Omental fat pad (tissue), 3 donors: ENCODE measurements at regions not wholly inside any gene's neighbourhood (a gene's known extent, or its start where the extent isn't known, plus 50 kb on each side); places are given as distances from the start of the nearest gene placed in this dataset.

Experiments used
- ATAC-seq: fragments of 150-250 bp; one replicate; pipeline ENCODE4 v1.9.1; 2016; ENCODE audit warnings: mild to moderate bottlenecking, moderate library complexity; ENCODE audit not compliant: low FRiP score
- DNase-seq: peaks from one replicate; pipeline ENCODE4 v3.0.0-alpha.2; 2019; ENCODE audit warnings: low spot score
- CTCF ChIP-seq, 3 donors: fragments of 450-650 bp; IDR thresholded peaks; one replicate each; pipeline ENCODE4 v1.5.1; 2016 to 2017; ENCODE audit warnings: antibody characterized with exemption in 3 of 3, mild to moderate bottlenecking in 3 of 3, moderate library complexity in 2 of 3

GRCh38 chr9:25913806-25914205 is 235.6 kb upstream of the TUSC1 start:
- ATAC-seq (no peak), DNase-seq (no peak)
- no peak for TF ChIP-seq CTCF (IDR thresholded peaks at IDR 0.05)

- DNase-seq (no peak), ATAC-seq (no peak)
- TF ChIP-seq CTCF (IDR thresholded peaks at IDR 0.05) = no peak
Observed at GRCh38 chr9:25904701-25905100, 226.5 kb upstream of the TUSC1 start.

DNA sequence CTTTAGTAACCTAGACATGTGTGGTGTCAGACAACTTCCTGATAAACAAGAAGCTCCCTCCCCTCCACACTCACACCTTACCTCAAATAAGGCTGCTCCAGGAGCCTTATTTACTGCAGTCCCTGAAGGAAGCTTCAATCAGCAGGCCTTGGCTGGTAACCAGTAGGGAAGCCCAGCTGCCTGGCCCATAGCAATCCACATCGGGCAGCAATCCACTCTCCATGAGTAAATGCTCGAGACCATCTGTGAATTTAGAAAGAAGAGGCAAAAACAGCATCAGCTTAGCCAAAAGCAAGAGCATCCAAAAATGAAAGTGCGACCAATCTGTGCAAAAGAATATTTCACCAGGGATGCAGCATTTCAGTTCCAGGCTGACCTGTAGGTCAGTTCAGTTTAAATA is 213.3 kb upstream of the TUSC1 start:
- DNase-seq (no peak), ATAC-seq (no peak)
- TF ChIP-seq CTCF (IDR thresholded peaks at IDR 0.05) = no peak

DNA sequence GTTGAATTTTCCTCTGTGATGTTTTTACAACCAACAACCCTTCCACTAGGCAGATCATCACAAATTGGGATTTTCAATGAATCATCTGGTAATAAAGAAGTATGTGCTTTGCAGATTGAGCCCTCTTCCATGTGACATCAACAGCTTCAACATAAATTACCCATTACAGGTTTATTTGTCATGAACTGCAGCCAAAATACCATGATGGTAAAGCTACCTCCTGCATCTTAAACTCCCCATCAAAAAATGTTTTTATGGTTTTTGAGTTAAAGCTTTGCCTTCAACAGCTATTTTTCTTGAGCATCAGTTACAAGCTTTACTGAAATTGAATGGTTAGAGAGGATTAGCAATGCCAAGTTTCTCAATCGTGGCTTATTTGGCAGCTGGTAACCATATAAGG is 211.4 kb upstream of the TUSC1 start:
- no peak for TF ChIP-seq CTCF (IDR thresholded peaks at IDR 0.05)
- ATAC-seq = no peak
- no peak for DNase-seq

GRCh38 chr9:25876248-25876647 is 198.0 kb upstream of the TUSC1 start:
- no peak for ATAC-seq

DNA sequence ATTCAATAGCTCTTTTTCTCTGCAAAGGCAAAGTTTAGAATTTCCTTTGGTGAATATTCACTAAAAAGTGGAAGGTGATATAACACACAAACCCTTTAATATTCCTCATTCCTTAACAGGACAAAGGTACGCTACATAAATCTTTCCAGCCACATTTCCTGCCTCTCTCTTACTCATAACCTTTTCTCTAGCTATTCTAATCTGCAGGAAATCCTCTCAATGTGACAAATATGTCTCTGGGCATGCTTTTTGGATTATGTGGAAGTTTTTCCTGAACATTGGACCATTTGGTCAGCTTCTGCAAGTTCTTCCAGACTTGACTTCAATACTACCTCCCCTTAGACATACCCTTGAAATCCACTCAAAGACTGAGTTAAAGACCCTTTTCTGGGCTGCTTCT is 186.3 kb upstream of the TUSC1 start:
- no peak for DNase-seq
- no peak for TF ChIP-seq CTCF (IDR thresholded peaks at IDR 0.05)
- ATAC-seq = no peak

More at GRCh38 chr9:25876248-25876647, 198.0 kb upstream of the TUSC1 start:
- DNase-seq = no peak
- no peak for TF ChIP-seq CTCF (IDR thresholded peaks at IDR 0.05)

DNA sequence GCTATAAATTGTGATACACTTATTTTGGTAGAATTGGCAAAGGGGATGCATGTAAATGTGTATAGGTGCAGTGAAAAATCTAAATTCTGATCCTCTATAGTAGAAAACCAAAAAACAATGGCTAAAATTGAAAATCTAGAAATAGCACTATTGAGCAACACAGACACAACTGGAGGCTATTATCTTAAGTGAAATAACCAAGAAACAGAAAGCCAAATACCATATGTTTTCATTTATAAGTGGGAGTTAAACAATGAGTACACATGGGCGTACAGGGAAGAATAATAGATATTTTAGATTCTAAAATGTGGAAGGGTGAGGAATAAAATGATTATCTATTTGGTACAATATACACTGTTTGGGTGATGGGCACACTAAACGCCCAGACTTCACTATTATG is 183.2 kb upstream of the TUSC1 start:
- TF ChIP-seq CTCF (IDR thresholded peaks at IDR 0.05) = no peak
- no peak for ATAC-seq
- no peak for DNase-seq
